ENCODE measurements at regions not wholly inside any gene's neighbourhood (a gene's known extent, or its start where the extent isn't known, plus 50 kb on each side); places are given as distances from the start of the nearest gene placed in this dataset.

DNA sequence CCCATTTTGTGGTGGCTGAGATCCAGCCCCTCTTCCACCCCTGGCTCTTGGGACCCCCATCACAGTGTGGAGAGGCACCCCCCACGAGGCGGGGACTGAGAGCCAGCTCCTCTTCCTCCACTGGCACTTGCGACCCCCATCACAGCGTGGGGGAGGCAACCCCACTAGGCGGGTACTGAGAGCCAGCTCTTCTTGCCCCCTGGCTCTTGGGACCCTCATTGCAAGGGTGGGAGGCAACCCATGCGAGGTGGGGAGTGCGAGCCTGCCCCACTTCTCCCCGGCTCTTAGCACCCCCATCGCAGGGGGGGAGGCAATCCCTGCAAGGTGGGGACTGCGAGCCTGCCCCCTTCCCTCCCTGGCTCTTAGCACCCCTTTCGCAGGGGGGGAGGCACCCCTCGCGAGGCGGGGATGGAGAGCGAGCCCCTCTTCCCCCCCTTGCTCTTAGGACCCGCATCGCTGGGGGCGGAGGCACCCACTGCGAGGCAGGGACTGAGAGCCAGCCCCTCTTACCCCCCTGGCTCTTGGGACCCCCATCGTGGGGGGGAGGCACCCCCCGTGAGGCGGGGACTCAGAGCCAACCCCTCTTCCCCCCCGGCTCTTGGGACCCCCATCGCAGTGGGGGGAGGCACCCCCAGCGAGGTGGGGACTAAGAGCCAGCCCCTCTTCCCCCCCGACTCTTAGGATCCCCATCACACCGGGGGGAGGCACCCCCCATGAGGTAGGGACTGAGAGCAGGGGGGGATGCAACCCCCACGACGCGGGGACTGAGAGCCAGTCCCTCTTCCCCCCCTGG is 364.6 kb upstream of the SPRY2 start:
- WGBS, 2 experiments (ENCODE audit: extremely low coverage in 2 of 2, insufficient read length in 1 of 2): 87% methylated on average over 5 of the region's 30 CpGs; no CpG with 5 or more reads in 1 of the 2 experiments
- Histone ChIP-seq H3K56ac (ENCODE audit: extremely low read depth, insufficient read depth, low read length) (no peak overlapping the region), H3K9me3 (ENCODE audit: control insufficient read depth, insufficient read depth, low read length) (peaks cover 6% of the 10 kb centered on the region), H2BK120ac (ENCODE audit: low read depth, low read length) (no peak overlapping the region), H3K9me1 (ENCODE audit: insufficient read depth, low read length) (no peaks in the 10 kb centered on the region), H3K79me1 (ENCODE audit: low read depth in 1 of 2, low read length in 2 of 2) (no peaks in the 10 kb centered on the region), H3K4ac (ENCODE audit: low read depth, low read length) (no peak overlapping the region), H2AK5ac (ENCODE audit: low read depth, low read length) (no peak overlapping the region), H3K9ac (ENCODE audit: low read depth, low read length) (no peak overlapping the region), H4K20me1 (ENCODE audit: insufficient read depth, low read length) (no peaks in the 10 kb centered on the region), H3K4me3 (ENCODE audit: insufficient read depth, low read depth, low read length) (no peak overlapping the region), H2AFZ (replicated peaks; ENCODE audit: low read length, poor library complexity) (no peak overlapping the region), H3K4me2 (ENCODE audit: low read depth, low read length) (no peak overlapping the region), H3K36me3 (ENCODE audit: control insufficient read depth, insufficient read depth, low read length) (no peaks in the 10 kb centered on the region), H2BK5ac (ENCODE audit: low read depth, low read length, poor library complexity, severe bottlenecking) (no peak overlapping the region), H3K4me1 (ENCODE audit: control insufficient read depth, insufficient read depth, low read length) (no peaks in the 10 kb centered on the region), H4K91ac (ENCODE audit: insufficient read depth, low read depth, low read length) (no peak overlapping the region), H3K23ac (ENCODE audit: low read depth, low read length) (no peak overlapping the region), H3K18ac (ENCODE audit: low read depth, low read length) (no peak overlapping the region), H2BK15ac (ENCODE audit: low read depth, low read length) (no peak overlapping the region), H4K5ac (ENCODE audit: low read depth, low read length) (no peak overlapping the region), H4K8ac (ENCODE audit: low read depth in 2 of 2, low read length in 2 of 2) (no peak overlapping the region), H2BK20ac (ENCODE audit: low read depth, low read length) (no peak overlapping the region), H3K14ac (replicated peaks; ENCODE audit: low read depth, low read length) (no peak overlapping the region), H3K27me3 (ENCODE audit: control insufficient read depth, insufficient read depth, low read length) (no peaks in the 10 kb centered on the region), H3K27ac (ENCODE audit: insufficient read depth, low read length) (no peak overlapping the region), H2AK9ac (replicated peaks; ENCODE audit: low read depth, low read length, poor library complexity) (no peak overlapping the region)
- CTCF ChIA-PET: no interaction called here
- intact Hi-C loops (cut with micrococcal nuclease): no loop called here
- POLR2A ChIA-PET (ENCODE audit: unreplicated experiment): no interaction called here
- in situ Hi-C loops (cut with MboI; ENCODE audit: low sequenced_read_pairs): no loop called here
- no peak for TF ChIP-seq RCOR1 (IDR thresholded peaks at IDR 0.05; ENCODE audit: insufficient replicate concordance, low read length)
- TF ChIP-seq RFX5 (IDR thresholded peaks at IDR 0.05; ENCODE audit: low read depth, low read length): no peak
- no peak for TF ChIP-seq MAZ (IDR thresholded peaks at IDR 0.05; ENCODE audit: borderline replicate concordance, low read depth, low read length)
- no peak for TF ChIP-seq CHD1 (IDR thresholded peaks at IDR 0.05; ENCODE audit: low read depth, low read length)
- TF ChIP-seq CEBPB (IDR thresholded peaks at IDR 0.05; ENCODE audit: low read depth, low read length): no peak
- TF ChIP-seq, protein P1, sequence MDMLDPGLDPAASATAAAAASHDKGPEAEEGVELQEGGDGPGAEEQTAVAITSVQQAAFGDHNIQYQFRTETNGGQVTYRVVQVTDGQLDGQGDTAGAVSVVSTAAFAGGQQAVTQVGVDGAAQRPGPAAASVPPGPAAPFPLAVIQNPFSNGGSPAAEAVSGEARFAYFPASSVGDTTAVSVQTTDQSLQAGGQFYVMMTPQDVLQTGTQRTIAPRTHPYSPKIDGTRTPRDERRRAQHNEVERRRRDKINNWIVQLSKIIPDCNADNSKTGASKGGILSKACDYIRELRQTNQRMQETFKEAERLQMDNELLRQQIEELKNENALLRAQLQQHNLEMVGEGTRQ (IDR thresholded peaks at IDR 0.05; ENCODE audit: low read depth, low read length): no peak
- TF ChIP-seq POLR2A (IDR thresholded peaks at IDR 0.05; ENCODE audit: low read depth, low read length): no peak
- no peak for TF ChIP-seq MXI1 (IDR thresholded peaks at IDR 0.05; ENCODE audit: borderline replicate concordance, low read depth, low read length)
- no peak for TF ChIP-seq SMC3 (IDR thresholded peaks at IDR 0.05; ENCODE audit: low read depth, low read length)
- no peak for TF ChIP-seq BHLHE40 (IDR thresholded peaks at IDR 0.05; ENCODE audit: low read depth, low read length)
- TF ChIP-seq, protein P2, sequence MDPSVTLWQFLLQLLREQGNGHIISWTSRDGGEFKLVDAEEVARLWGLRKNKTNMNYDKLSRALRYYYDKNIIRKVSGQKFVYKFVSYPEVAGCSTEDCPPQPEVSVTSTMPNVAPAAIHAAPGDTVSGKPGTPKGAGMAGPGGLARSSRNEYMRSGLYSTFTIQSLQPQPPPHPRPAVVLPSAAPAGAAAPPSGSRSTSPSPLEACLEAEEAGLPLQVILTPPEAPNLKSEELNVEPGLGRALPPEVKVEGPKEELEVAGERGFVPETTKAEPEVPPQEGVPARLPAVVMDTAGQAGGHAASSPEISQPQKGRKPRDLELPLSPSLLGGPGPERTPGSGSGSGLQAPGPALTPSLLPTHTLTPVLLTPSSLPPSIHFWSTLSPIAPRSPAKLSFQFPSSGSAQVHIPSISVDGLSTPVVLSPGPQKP (IDR thresholded peaks at IDR 0.05; ENCODE audit: borderline replicate concordance, low read depth, low read length): no peak
- TF ChIP-seq NFE2L2 (IDR thresholded peaks at IDR 0.05; ENCODE audit: low read depth, low read length): no peak
- TF ChIP-seq MAFK (IDR thresholded peaks at IDR 0.05; ENCODE audit: low read depth, low read length): no peak
- TF ChIP-seq FOS (IDR thresholded peaks at IDR 0.05; ENCODE audit: low read depth, low read length): no peak
- no peak for TF ChIP-seq RAD21 (IDR thresholded peaks at IDR 0.05; ENCODE audit: low read length)
- TF ChIP-seq, protein P3, sequence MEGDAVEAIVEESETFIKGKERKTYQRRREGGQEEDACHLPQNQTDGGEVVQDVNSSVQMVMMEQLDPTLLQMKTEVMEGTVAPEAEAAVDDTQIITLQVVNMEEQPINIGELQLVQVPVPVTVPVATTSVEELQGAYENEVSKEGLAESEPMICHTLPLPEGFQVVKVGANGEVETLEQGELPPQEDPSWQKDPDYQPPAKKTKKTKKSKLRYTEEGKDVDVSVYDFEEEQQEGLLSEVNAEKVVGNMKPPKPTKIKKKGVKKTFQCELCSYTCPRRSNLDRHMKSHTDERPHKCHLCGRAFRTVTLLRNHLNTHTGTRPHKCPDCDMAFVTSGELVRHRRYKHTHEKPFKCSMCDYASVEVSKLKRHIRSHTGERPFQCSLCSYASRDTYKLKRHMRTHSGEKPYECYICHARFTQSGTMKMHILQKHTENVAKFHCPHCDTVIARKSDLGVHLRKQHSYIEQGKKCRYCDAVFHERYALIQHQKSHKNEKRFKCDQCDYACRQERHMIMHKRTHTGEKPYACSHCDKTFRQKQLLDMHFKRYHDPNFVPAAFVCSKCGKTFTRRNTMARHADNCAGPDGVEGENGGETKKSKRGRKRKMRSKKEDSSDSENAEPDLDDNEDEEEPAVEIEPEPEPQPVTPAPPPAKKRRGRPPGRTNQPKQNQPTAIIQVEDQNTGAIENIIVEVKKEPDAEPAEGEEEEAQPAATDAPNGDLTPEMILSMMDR (conservative IDR thresholded peaks at IDR 0.05; ENCODE audit: low read depth, low read length): no peak
- no peak for DNase-seq
- no TSS peak for BruUV-seq (replicated peaks)
- dilution Hi-C loops (cut with HindIII; ENCODE audit: low sequenced_read_pairs, unreplicated experiment): no loop called here
- ATAC-seq (ENCODE audit: low read depth): no peak

Measured in IMR-90 (cell line).